HL-60 (cell line): ENCODE measurements at regions not wholly inside any gene's neighbourhood (a gene's known extent, or its start where the extent isn't known, plus 50 kb on each side); places are given as distances from the start of the nearest gene placed in this dataset.

Experiments used
- CTCF ChIP-seq: IDR thresholded peaks from one replicate; pipeline ENCODE4 v1.5.1; 2011; ENCODE audit warnings: low read length, control low read depth, inconsistent platforms; ENCODE audit not compliant: insufficient read depth
- POLR2AphosphoS5 ChIP-seq: IDR thresholded peaks from 2 replicates; pipeline ENCODE4 v1.6.1; 2012; ENCODE audit warnings: low read depth
- REST ChIP-seq: IDR thresholded peaks from 2 replicates; pipeline ENCODE4 v1.6.1; 2012; ENCODE audit warnings: low read depth; ENCODE audit not compliant: insufficient replicate concordance

- TF ChIP-seq CTCF = no peak
- TF ChIP-seq REST = no peak
- TF ChIP-seq POLR2AphosphoS5 = no peak
These were observed 243.0 kb upstream of the MYOCD start for GRCh38 chr17:12422651-12423050.
